ENCODE measurements at regions not wholly inside any gene's neighbourhood (a gene's known extent, or its start where the extent isn't known, plus 50 kb on each side); places are given as distances from the start of the nearest gene placed in this dataset.
"Not testable (repeated sequence)": the region's sequence is repeated elsewhere in the genome, so short reads cannot be mapped to it uniquely, and the experiment has no call there.

GRCh38 chr21:6570700-6571368, 3950.5 kb upstream of the TPTE start:
- not testable (repeated sequence) for H3K27ac ChIP-seq (ENCODE audit: low read depth, low read length); H3K36me3 ChIP-seq (ENCODE audit: control insufficient read depth in 3 of 3, insufficient read depth in 3 of 3, low read length in 3 of 3); H3K4me3 ChIP-seq (ENCODE audit: low read length in 3 of 3); H3K4me1 ChIP-seq (ENCODE audit: control insufficient read depth in 3 of 3, insufficient read depth in 3 of 3, low read length in 3 of 3); H3K9ac ChIP-seq (ENCODE audit: low read depth in 1 of 3, low read length in 3 of 3); H3K27me3 ChIP-seq (ENCODE audit: control insufficient read depth in 3 of 3, insufficient read depth in 3 of 3, low read length in 3 of 3); H3K9me3 ChIP-seq (ENCODE audit: control insufficient read depth in 3 of 3, low read length in 3 of 3)

GRCh38 chr21:6573576-6573975, 3947.8 kb upstream of the TPTE start:
- not testable (repeated sequence) for H3K9ac ChIP-seq (ENCODE audit: low read depth in 1 of 3, low read length in 3 of 3); H3K27ac ChIP-seq (ENCODE audit: low read depth, low read length); H3K27me3 ChIP-seq (ENCODE audit: control insufficient read depth in 3 of 3, insufficient read depth in 3 of 3, low read length in 3 of 3); H3K4me3 ChIP-seq (ENCODE audit: low read length in 3 of 3); H3K4me1 ChIP-seq (ENCODE audit: control insufficient read depth in 3 of 3, insufficient read depth in 3 of 3, low read length in 3 of 3); H3K9me3 ChIP-seq (ENCODE audit: control insufficient read depth in 3 of 3, low read length in 3 of 3); H3K36me3 ChIP-seq (ENCODE audit: control insufficient read depth in 3 of 3, insufficient read depth in 3 of 3, low read length in 3 of 3)

GRCh38 chr21:6579801-6580200, 3941.6 kb upstream of the TPTE start:
- not testable (repeated sequence) for H3K9me3 ChIP-seq (ENCODE audit: control insufficient read depth in 3 of 3, low read length in 3 of 3)

More at GRCh38 chr21:6579801-6580200, 3941.6 kb upstream of the TPTE start:
- H3K9ac ChIP-seq (ENCODE audit: low read depth in 1 of 3, low read length in 3 of 3); H3K4me1 ChIP-seq (ENCODE audit: control insufficient read depth in 3 of 3, insufficient read depth in 3 of 3, low read length in 3 of 3); H3K4me3 ChIP-seq (ENCODE audit: low read length in 3 of 3); H3K27ac ChIP-seq (ENCODE audit: low read depth, low read length); H3K27me3 ChIP-seq (ENCODE audit: control insufficient read depth in 3 of 3, insufficient read depth in 3 of 3, low read length in 3 of 3); H3K36me3 ChIP-seq (ENCODE audit: control insufficient read depth in 3 of 3, insufficient read depth in 3 of 3, low read length in 3 of 3): not testable (repeated sequence)
